Neural progenitor cell (in vitro differentiated cells): ENCODE measurements at regions not wholly inside any gene's neighbourhood (a gene's known extent, or its start where the extent isn't known, plus 50 kb on each side); places are given as distances from the start of the nearest gene placed in this dataset.

Experiments used
- DNase-seq: peaks from one replicate; pipeline ENCODE4 v3.0.0-alpha.2; 2016; ENCODE audit warnings: low spot score
- H2AFZ ChIP-seq: fragments of 200-600 bp; sonication (generic); replicated peaks from 2 replicates; pipeline ENCODE4 v1.6.1; 2016; ENCODE audit warnings: antibody characterized with exemption
- H3F3A ChIP-seq: fragments of 200-600 bp; sonication (generic); 2 replicates; pipeline ENCODE4 v1.6.1; 2016; ENCODE audit warnings: antibody characterized with exemption, low read depth
- H3K27ac ChIP-seq: fragments of 200-600 bp; sonication (generic); 2 replicates; pipeline ENCODE4 v1.5.1; 2016; ENCODE audit warnings: mild to moderate bottlenecking
- H3K27me3 ChIP-seq: fragments of 200-600 bp; sonication (generic); 2 replicates; pipeline ENCODE4 v1.6.1; 2016; ENCODE audit warnings: mild to moderate bottlenecking, moderate library complexity
- H3K36me3 ChIP-seq: fragments of 200-600 bp; sonication (generic); 2 replicates; pipeline ENCODE4 v1.5.1; 2016
- H3K4me1 ChIP-seq: fragments of 200-600 bp; sonication (generic); 2 replicates; pipeline ENCODE4 v1.6.1; 2016; ENCODE audit warnings: mixed run types
- H3K4me2 ChIP-seq: fragments of 200-600 bp; sonication (generic); 2 replicates; pipeline ENCODE4 v1.6.1; 2016
- H3K4me3 ChIP-seq: fragments of 200-600 bp; sonication (generic); 2 replicates; pipeline ENCODE4 v1.5.1; 2016
- H3K79me2 ChIP-seq: fragments of 200-600 bp; sonication (generic); 2 replicates; pipeline ENCODE4 v1.6.1; 2016; ENCODE audit warnings: low read depth
- H3K9ac ChIP-seq: fragments of 200-600 bp; sonication (generic); 2 replicates; pipeline ENCODE4 v1.6.1; 2016
- H3K9me3 ChIP-seq: fragments of 200-600 bp; sonication (generic); 2 replicates; pipeline ENCODE4 v1.5.1; 2016; ENCODE audit warnings: low read depth
- H4K20me1 ChIP-seq: fragments of 200-600 bp; sonication (generic); 2 replicates; pipeline ENCODE4 v1.6.1; 2016; ENCODE audit warnings: low read depth
- H3K27ac Mint-ChIP-seq: 3 replicates; pipeline ENCODE4 v1.8.0; 2021; ENCODE audit warnings: mixed read lengths
- H3K27me3 Mint-ChIP-seq: 2 replicates; pipeline ENCODE4 v1.8.0; 2022; ENCODE audit warnings: low read depth, mild to moderate bottlenecking, inconsistent platforms, moderate library complexity, mixed read lengths; ENCODE audit not compliant: insufficient read depth
- H3K36me3 Mint-ChIP-seq: 3 replicates; pipeline ENCODE4 v1.8.0; 2021; ENCODE audit warnings: mixed read lengths
- H3K4me1 Mint-ChIP-seq: 3 replicates; pipeline ENCODE4 v1.8.0; 2021; ENCODE audit warnings: mixed read lengths
- H3K4me3 Mint-ChIP-seq: 3 replicates; pipeline ENCODE4 v1.8.0; 2021; ENCODE audit warnings: mild to moderate bottlenecking, moderate library complexity, mixed read lengths
- H3K9me3 Mint-ChIP-seq: 3 replicates; pipeline ENCODE4 v1.8.0; 2020; ENCODE audit warnings: mixed read lengths
- CTCF ChIP-seq: fragments of 200-600 bp; sonication (generic); IDR thresholded peaks from 2 replicates; pipeline ENCODE4 v1.5.1; 2017; ENCODE audit warnings: antibody characterized with exemption, mild to moderate bottlenecking
- EZH2 ChIP-seq: fragments of 200-600 bp; sonication (generic); IDR thresholded peaks from 2 replicates; pipeline ENCODE4 v1.6.1; 2017; ENCODE audit warnings: antibody characterized with exemption, mild to moderate bottlenecking, moderate library complexity
- EZH2phosphoT487 ChIP-seq: fragments of 200-600 bp; sonication (generic); IDR thresholded peaks from 2 replicates; pipeline ENCODE4 v1.6.1; 2017; ENCODE audit warnings: antibody characterized with exemption

- H3K4me1 Mint-ChIP-seq, result peaks cover 62% of the 10 kb centered on the region
- Histone ChIP-seq H2AFZ (no peak overlapping the region), H3K27ac (no peak overlapping the region)
Measured at GRCh38 chr3:194078045-194078821, 57.7 kb upstream of the HES1 start.

GRCh38 chr3:194079702-194080172 is 56.2 kb upstream of the HES1 start:
- H3K9ac ChIP-seq, result no peak overlapping the region
- no peaks in the 10 kb centered on the region for H3K79me2 ChIP-seq
- peaks cover 20% of the 10 kb centered on the region for H3K27me3 Mint-ChIP-seq
- H3F3A ChIP-seq, result no peaks in the 10 kb centered on the region
- peaks cover 64% of the 10 kb centered on the region for H3K4me1 Mint-ChIP-seq
- H3K27ac ChIP-seq, result no peak overlapping the region
- H3K9me3 ChIP-seq, result no peaks in the 10 kb centered on the region
- H3K9me3 Mint-ChIP-seq, result peaks cover under 1% of the 10 kb centered on the region
- H3K4me3 ChIP-seq, result no peak overlapping the region
- no peaks in the 10 kb centered on the region for H3K36me3 ChIP-seq
- H3K27me3 ChIP-seq, result peaks cover 5% of the 10 kb centered on the region
- no peak overlapping the region for H3K4me2 ChIP-seq
- no peak for TF ChIP-seq EZH2
- no peak for TF ChIP-seq CTCF
- TF ChIP-seq EZH2phosphoT487, result no peak
- H3K4me1 ChIP-seq, result peaks cover 40% of the 10 kb centered on the region
- no peak overlapping the region for H3K27ac Mint-ChIP-seq
- no peak overlapping the region for H2AFZ ChIP-seq
- no peaks in the 10 kb centered on the region for H3K36me3 Mint-ChIP-seq
- DNase-seq, result no peak
- no peak overlapping the region for H3K4me3 Mint-ChIP-seq
- no peaks in the 10 kb centered on the region for H4K20me1 ChIP-seq

More at GRCh38 chr3:194078045-194078821, 57.7 kb upstream of the HES1 start:
- Histone ChIP-seq H3F3A (no peaks in the 10 kb centered on the region), H3K9me3 (no peaks in the 10 kb centered on the region), H3K27me3 (peaks cover 5% of the 10 kb centered on the region), H3K4me2 (no peak overlapping the region), H3K79me2 (no peaks in the 10 kb centered on the region), H3K4me1 (peaks cover 39% of the 10 kb centered on the region), H3K9ac (no peak overlapping the region), H3K36me3 (no peaks in the 10 kb centered on the region), H3K4me3 (no peak overlapping the region), H4K20me1 (no peaks in the 10 kb centered on the region)
- TF ChIP-seq EZH2 (no peak), EZH2phosphoT487 (no peak), CTCF (no peak)
- Mint-ChIP-seq H3K36me3 (no peaks in the 10 kb centered on the region), H3K27ac (no peak overlapping the region), H3K27me3 (peaks cover 13% of the 10 kb centered on the region), H3K4me3 (no peak overlapping the region), H3K9me3 (peaks cover 3% of the 10 kb centered on the region)
- DNase-seq, result no peak

GRCh38 chr3:194080436-194080835 is 55.5 kb upstream of the HES1 start:
- Histone ChIP-seq H3F3A (no peaks in the 10 kb centered on the region), H4K20me1 (no peaks in the 10 kb centered on the region), H3K27me3 (peaks cover 5% of the 10 kb centered on the region), H3K27ac (no peak overlapping the region), H3K4me3 (no peak overlapping the region), H3K9ac (no peak overlapping the region), H3K36me3 (no peaks in the 10 kb centered on the region), H3K4me2 (no peak overlapping the region), H2AFZ (no peak overlapping the region), H3K79me2 (no peaks in the 10 kb centered on the region), H3K4me1 (peaks cover 39% of the 10 kb centered on the region), H3K9me3 (no peaks in the 10 kb centered on the region)
- no peak for DNase-seq
- H3K4me3 Mint-ChIP-seq, result no peak overlapping the region
- peaks cover 60% of the 10 kb centered on the region for H3K4me1 Mint-ChIP-seq
- peaks cover 22% of the 10 kb centered on the region for H3K27me3 Mint-ChIP-seq
- no peak for TF ChIP-seq EZH2phosphoT487
- no peak for TF ChIP-seq EZH2
- TF ChIP-seq CTCF, result no peak
- peaks cover 2% of the 10 kb centered on the region for H3K9me3 Mint-ChIP-seq
- no peaks in the 10 kb centered on the region for H3K36me3 Mint-ChIP-seq
- no peak overlapping the region for H3K27ac Mint-ChIP-seq
